Mesothelial cell of epicardium (in vitro differentiated cells): ENCODE measurements at regions not wholly inside any gene's neighbourhood (a gene's known extent, or its start where the extent isn't known, plus 50 kb on each side); places are given as distances from the start of the nearest gene placed in this dataset.

Experiments
- DNase-seq, 2 experiments: peaks; one replicate each; pipeline ENCODE4 v3.0.0; 2021; ENCODE audit warnings: low spot score in 2 of 2; ENCODE audit not compliant: unreplicated experiment in 2 of 2
- H3K27ac Mint-ChIP-seq: 2 replicates; pipeline ENCODE4 v1.8.0; 2021; ENCODE audit warnings: mixed read lengths
- H3K27me3 Mint-ChIP-seq: 2 replicates; pipeline ENCODE4 v1.8.0; 2021; ENCODE audit warnings: low read depth, mixed read lengths
- H3K36me3 Mint-ChIP-seq: 2 replicates; pipeline ENCODE4 v1.8.0; 2021; ENCODE audit warnings: mixed read lengths
- H3K4me1 Mint-ChIP-seq: 2 replicates; pipeline ENCODE4 v1.8.0; 2021; ENCODE audit warnings: mixed read lengths
- H3K4me3 Mint-ChIP-seq: 2 replicates; pipeline ENCODE4 v1.8.0; 2021; ENCODE audit warnings: mild to moderate bottlenecking, moderate library complexity, mixed read lengths
- H3K9me3 Mint-ChIP-seq: 2 replicates; pipeline ENCODE4 v1.8.0; 2021; ENCODE audit warnings: mixed read lengths
- TF ChIP-seq, protein P1 (sequence below): fragments of 200-600 bp; sonication (generic); IDR thresholded peaks from one replicate; pipeline ENCODE4 v1.5.0; 2021; ENCODE audit warnings: antibody characterized with exemption; ENCODE audit not compliant: unreplicated experiment

DNA sequence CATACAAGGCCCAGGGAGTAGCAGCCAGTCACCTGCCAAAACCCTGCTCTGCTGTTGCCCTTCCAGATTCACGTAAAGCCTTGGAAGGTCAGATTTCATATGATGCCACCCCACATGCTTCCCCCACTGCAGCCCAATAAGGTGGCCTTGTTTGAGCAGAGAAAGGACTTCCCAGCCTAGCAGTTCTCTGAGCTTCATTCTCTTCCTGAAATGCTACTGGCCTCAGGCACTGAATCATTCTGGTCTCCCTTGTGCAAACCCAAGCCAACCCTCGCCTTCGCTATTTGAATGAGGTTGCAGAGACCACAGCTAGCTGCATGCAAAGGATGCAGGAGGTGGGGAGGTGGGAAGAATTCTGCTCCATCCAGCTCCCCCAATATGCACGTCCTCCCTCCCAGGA, 60.3 kb upstream of the PLXNA4 start:
- Mint-ChIP-seq H3K27ac (no peak overlapping the region), H3K4me1 (no peaks in the 10 kb centered on the region), H3K27me3 (peaks cover 9% of the 10 kb centered on the region), H3K9me3 (no peaks in the 10 kb centered on the region), H3K4me3 (no peak overlapping the region), H3K36me3 (no peaks in the 10 kb centered on the region)
- DNase-seq, result no peak
- TF ChIP-seq, protein P1, sequence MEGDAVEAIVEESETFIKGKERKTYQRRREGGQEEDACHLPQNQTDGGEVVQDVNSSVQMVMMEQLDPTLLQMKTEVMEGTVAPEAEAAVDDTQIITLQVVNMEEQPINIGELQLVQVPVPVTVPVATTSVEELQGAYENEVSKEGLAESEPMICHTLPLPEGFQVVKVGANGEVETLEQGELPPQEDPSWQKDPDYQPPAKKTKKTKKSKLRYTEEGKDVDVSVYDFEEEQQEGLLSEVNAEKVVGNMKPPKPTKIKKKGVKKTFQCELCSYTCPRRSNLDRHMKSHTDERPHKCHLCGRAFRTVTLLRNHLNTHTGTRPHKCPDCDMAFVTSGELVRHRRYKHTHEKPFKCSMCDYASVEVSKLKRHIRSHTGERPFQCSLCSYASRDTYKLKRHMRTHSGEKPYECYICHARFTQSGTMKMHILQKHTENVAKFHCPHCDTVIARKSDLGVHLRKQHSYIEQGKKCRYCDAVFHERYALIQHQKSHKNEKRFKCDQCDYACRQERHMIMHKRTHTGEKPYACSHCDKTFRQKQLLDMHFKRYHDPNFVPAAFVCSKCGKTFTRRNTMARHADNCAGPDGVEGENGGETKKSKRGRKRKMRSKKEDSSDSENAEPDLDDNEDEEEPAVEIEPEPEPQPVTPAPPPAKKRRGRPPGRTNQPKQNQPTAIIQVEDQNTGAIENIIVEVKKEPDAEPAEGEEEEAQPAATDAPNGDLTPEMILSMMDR, result no peak

- DNase-seq, result no peak
- H3K27me3 Mint-ChIP-seq, result peaks cover 9% of the 10 kb centered on the region
- H3K9me3 Mint-ChIP-seq, result no peaks in the 10 kb centered on the region
- H3K36me3 Mint-ChIP-seq, result no peaks in the 10 kb centered on the region
- no peaks in the 10 kb centered on the region for H3K4me1 Mint-ChIP-seq
- TF ChIP-seq, protein P1, result no peak
- no peak overlapping the region for H3K4me3 Mint-ChIP-seq
- no peak overlapping the region for H3K27ac Mint-ChIP-seq
These were observed 58.9 kb upstream of the PLXNA4 start for GRCh38 chr7:132635127-132635526.

GRCh38 chr7:132630834-132631233, 54.6 kb upstream of the PLXNA4 start:
- TF ChIP-seq, protein P1, result no peak
- no peak for DNase-seq
- Mint-ChIP-seq H3K9me3 (no peaks in the 10 kb centered on the region), H3K27ac (no peak overlapping the region), H3K4me3 (no peak overlapping the region), H3K36me3 (no peaks in the 10 kb centered on the region), H3K4me1 (no peaks in the 10 kb centered on the region), H3K27me3 (peaks cover 23% of the 10 kb centered on the region)
